DND-41 (cell line): ENCODE measurements at regions not wholly inside any gene's neighbourhood (a gene's known extent, or its start where the extent isn't known, plus 50 kb on each side); places are given as distances from the start of the nearest gene placed in this dataset.

Experiments used
- ATAC-seq: fragments of 200-7000 bp; cut with Tn5 transposase; 3 replicates; pipeline ENCODE4 v1.9.1; 2021; ENCODE audit warnings: low read depth; ENCODE audit not compliant: insufficient read depth
- DNase-seq: peaks from one replicate; pipeline ENCODE4 v3.0.0-alpha.2; 2020
- H2AFZ ChIP-seq: 2 replicates; pipeline ENCODE4 v1.6.0; 2012; ENCODE audit warnings: low read depth, low read length
- H3K27ac ChIP-seq: 2 replicates; pipeline ENCODE4 v1.5.1; 2012; ENCODE audit warnings: low read length, inconsistent platforms
- H3K27me3 ChIP-seq: fragments of 200-600 bp; sonication (generic); 2 replicates; pipeline ENCODE4 v1.6.0; 2012; ENCODE audit warnings: low read length, mild to moderate bottlenecking, inconsistent platforms; ENCODE audit not compliant: insufficient read depth, poor library complexity
- H3K36me3 ChIP-seq: 2 replicates; pipeline ENCODE4 v1.5.1; 2012; ENCODE audit warnings: low read length, inconsistent platforms; ENCODE audit not compliant: insufficient read depth
- H3K4me1 ChIP-seq: 2 replicates; pipeline ENCODE4 v1.5.1; 2012; ENCODE audit warnings: mild to moderate bottlenecking, low read length; ENCODE audit not compliant: insufficient read depth
- H3K4me2 ChIP-seq: 2 replicates; pipeline ENCODE4 v1.6.0; 2012; ENCODE audit warnings: mild to moderate bottlenecking, moderate library complexity, low read length, inconsistent platforms; ENCODE audit not compliant: insufficient read depth
- H3K4me3 ChIP-seq, 2 experiments: fragments of 200-600 bp in 1 of 2; shearing (Covaris generic) in 1 of 2; 2 replicates each; pipeline ENCODE4 v1.5.1; 2012 to 2016; ENCODE audit warnings: inconsistent platforms in 2 of 2, low read length in 2 of 2, mild to moderate bottlenecking in 2 of 2, low read depth in 1 of 2, moderate library complexity in 1 of 2
- H3K79me2 ChIP-seq: 2 replicates; pipeline ENCODE4 v1.6.0; 2012; ENCODE audit warnings: low read length, inconsistent platforms; ENCODE audit not compliant: insufficient read depth
- H3K9ac ChIP-seq: 2 replicates; pipeline ENCODE4 v1.6.0; 2012; ENCODE audit warnings: low read depth, mild to moderate bottlenecking, inconsistent platforms, low read length, moderate library complexity
- H3K9me3 ChIP-seq: 2 replicates; pipeline ENCODE4 v1.5.1; 2012; ENCODE audit warnings: low read length, moderate library complexity, mild to moderate bottlenecking, inconsistent platforms; ENCODE audit not compliant: insufficient read depth, severe bottlenecking
- H4K20me1 ChIP-seq: 2 replicates; pipeline ENCODE4 v1.6.0; 2012; ENCODE audit warnings: low read length; ENCODE audit not compliant: insufficient read depth
- CTCF ChIP-seq: IDR thresholded peaks from 2 replicates; pipeline ENCODE4 v1.5.1; 2012; ENCODE audit warnings: borderline replicate concordance, low read length, moderate library complexity, mild to moderate bottlenecking; ENCODE audit not compliant: poor library complexity, severe bottlenecking; ENCODE audit errors: extremely low read depth
- EZH2 ChIP-seq: IDR thresholded peaks from 3 replicates; pipeline ENCODE4 v1.6.1; 2012; ENCODE audit warnings: borderline replicate concordance, low read depth, mild to moderate bottlenecking, moderate library complexity, low read length, inconsistent platforms; ENCODE audit not compliant: severe bottlenecking

- TF ChIP-seq CTCF: no peak
- TF ChIP-seq EZH2: no peak
- no peak overlapping the region for H3K9ac ChIP-seq
- no peak for ATAC-seq
- H3K36me3 ChIP-seq: no peaks in the 10 kb centered on the region
- no peaks in the 10 kb centered on the region for H3K27me3 ChIP-seq
- no peak for DNase-seq
- no peaks in the 10 kb centered on the region for H3K9me3 ChIP-seq
- no peak overlapping the region for H2AFZ ChIP-seq
- H3K4me2 ChIP-seq: no peak overlapping the region
- no peaks in the 10 kb centered on the region for H3K4me1 ChIP-seq
- H4K20me1 ChIP-seq: no peaks in the 10 kb centered on the region
- H3K4me3 ChIP-seq: no peak overlapping the region
- no peaks in the 10 kb centered on the region for H3K79me2 ChIP-seq
- H3K27ac ChIP-seq: no peak overlapping the region
Measured at GRCh38 chr12:82089369-82090121, 268.6 kb downstream of the CCDC59 start.

GRCh38 chr12:82082501-82082900, 275.7 kb downstream of the CCDC59 start:
- Histone ChIP-seq H4K20me1 (no peaks in the 10 kb centered on the region), H3K27me3 (no peaks in the 10 kb centered on the region), H2AFZ (no peak overlapping the region), H3K9ac (no peak overlapping the region), H3K9me3 (no peaks in the 10 kb centered on the region), H3K4me1 (no peaks in the 10 kb centered on the region), H3K27ac (no peak overlapping the region), H3K4me2 (no peak overlapping the region), H3K79me2 (no peaks in the 10 kb centered on the region), H3K36me3 (no peaks in the 10 kb centered on the region), H3K4me3 (no peak overlapping the region)
- TF ChIP-seq EZH2 (no peak), CTCF (no peak)
- ATAC-seq: no peak
- no peak for DNase-seq

- Histone ChIP-seq H3K4me1 (no peaks in the 10 kb centered on the region), H3K36me3 (no peaks in the 10 kb centered on the region), H3K27ac (no peak overlapping the region), H2AFZ (no peak overlapping the region), H3K9ac (no peak overlapping the region), H3K4me3 (no peak overlapping the region), H3K79me2 (no peaks in the 10 kb centered on the region), H4K20me1 (no peaks in the 10 kb centered on the region), H3K4me2 (no peak overlapping the region), H3K9me3 (no peaks in the 10 kb centered on the region), H3K27me3 (no peaks in the 10 kb centered on the region)
- no peak for TF ChIP-seq EZH2
- TF ChIP-seq CTCF: no peak
- no peak for DNase-seq
- no peak for ATAC-seq
Measured at GRCh38 chr12:82069931-82070514, 288.2 kb downstream of the CCDC59 start.
